DND-41 (cell line): ENCODE measurements at regions not wholly inside any gene's neighbourhood (a gene's known extent, or its start where the extent isn't known, plus 50 kb on each side); places are given as distances from the start of the nearest gene placed in this dataset.

Experiments used
- CTCF ChIP-seq: IDR thresholded peaks from 2 replicates; pipeline ENCODE4 v1.5.1; 2012; ENCODE audit warnings: borderline replicate concordance, low read length, moderate library complexity, mild to moderate bottlenecking; ENCODE audit not compliant: poor library complexity, severe bottlenecking; ENCODE audit errors: extremely low read depth
- EZH2 ChIP-seq: IDR thresholded peaks from 3 replicates; pipeline ENCODE4 v1.6.1; 2012; ENCODE audit warnings: borderline replicate concordance, low read depth, mild to moderate bottlenecking, moderate library complexity, low read length, inconsistent platforms; ENCODE audit not compliant: severe bottlenecking

- TF ChIP-seq CTCF (no peak), EZH2 (no peak)
Measured at GRCh38 chr14:34363733-34364134, 98.3 kb downstream of the SPTSSA start.
